ENCODE measurements at regions not wholly inside any gene's neighbourhood (a gene's known extent, or its start where the extent isn't known, plus 50 kb on each side); places are given as distances from the start of the nearest gene placed in this dataset.

GRCh38 chr16:65744401-65744800 lies 622.1 kb upstream of the CDH5 start:
- Histone ChIP-seq H4K20me1 (ENCODE audit: control insufficient read depth, insufficient read depth, low read depth, low read length) (no peaks in the 10 kb centered on the region), H3K27ac (ENCODE audit: low read depth, low read length) (no peak overlapping the region), H3K4me1 (ENCODE audit: control insufficient read depth, low read length) (no peaks in the 10 kb centered on the region), H3K27me3 (ENCODE audit: control insufficient read depth, low read length) (no peaks in the 10 kb centered on the region), H3K9me2 (replicated peaks; ENCODE audit: control insufficient read depth, low read length) (no peaks in the 10 kb centered on the region), H3F3A (ENCODE audit: control insufficient read depth, insufficient read depth) (no peaks in the 10 kb centered on the region), H3K9me3 (ENCODE audit: control insufficient read depth, insufficient read depth, low read length) (no peaks in the 10 kb centered on the region), H3K79me2 (ENCODE audit: control insufficient read depth, low read length) (no peaks in the 10 kb centered on the region), H3K4me3 (ENCODE audit: low read length) (no peak overlapping the region), H3K36me3 (ENCODE audit: control insufficient read depth, low read length) (no peaks in the 10 kb centered on the region), H3K4me2 (ENCODE audit: low read length) (no peak overlapping the region)
- TF ChIP-seq CTCF (IDR thresholded peaks at IDR 0.05; ENCODE audit: low read depth, low read length, poor library complexity, severe bottlenecking) (no peak), EZH2phosphoT487 (IDR thresholded peaks at IDR 0.05; ENCODE audit: borderline replicate concordance, low read length) (no peak)

- TF ChIP-seq CTCF (IDR thresholded peaks at IDR 0.05; ENCODE audit: low read depth, low read length, poor library complexity, severe bottlenecking) (no peak), EZH2phosphoT487 (IDR thresholded peaks at IDR 0.05; ENCODE audit: borderline replicate concordance, low read length) (no peak)
- Histone ChIP-seq H3K79me2 (ENCODE audit: control insufficient read depth, low read length) (no peaks in the 10 kb centered on the region), H4K20me1 (ENCODE audit: control insufficient read depth, insufficient read depth, low read depth, low read length) (no peaks in the 10 kb centered on the region), H3K4me3 (ENCODE audit: low read length) (no peak overlapping the region), H3K27ac (ENCODE audit: low read depth, low read length) (no peak overlapping the region), H3K36me3 (ENCODE audit: control insufficient read depth, low read length) (no peaks in the 10 kb centered on the region), H3K9me2 (replicated peaks; ENCODE audit: control insufficient read depth, low read length) (no peaks in the 10 kb centered on the region), H3K4me1 (ENCODE audit: control insufficient read depth, low read length) (no peaks in the 10 kb centered on the region), H3F3A (ENCODE audit: control insufficient read depth, insufficient read depth) (no peaks in the 10 kb centered on the region), H3K9me3 (ENCODE audit: control insufficient read depth, insufficient read depth, low read length) (no peaks in the 10 kb centered on the region), H3K4me2 (ENCODE audit: low read length) (no peak overlapping the region), H3K27me3 (ENCODE audit: control insufficient read depth, low read length) (no peaks in the 10 kb centered on the region)
Observed at GRCh38 chr16:65743558-65743957, 621.7 kb upstream of the CDH11 start.

- no peaks in the 10 kb centered on the region for H3K27me3 ChIP-seq (ENCODE audit: control insufficient read depth, low read length)
- no peaks in the 10 kb centered on the region for H3F3A ChIP-seq (ENCODE audit: control insufficient read depth, insufficient read depth)
- H3K9me3 ChIP-seq (ENCODE audit: control insufficient read depth, insufficient read depth, low read length), result no peaks in the 10 kb centered on the region
- no peak overlapping the region for H3K27ac ChIP-seq (ENCODE audit: low read depth, low read length)
- no peak overlapping the region for H3K4me3 ChIP-seq (ENCODE audit: low read length)
- no peak overlapping the region for H3K4me2 ChIP-seq (ENCODE audit: low read length)
- no peaks in the 10 kb centered on the region for H4K20me1 ChIP-seq (ENCODE audit: control insufficient read depth, insufficient read depth, low read depth, low read length)
- no peaks in the 10 kb centered on the region for H3K4me1 ChIP-seq (ENCODE audit: control insufficient read depth, low read length)
- no peaks in the 10 kb centered on the region for H3K9me2 ChIP-seq (replicated peaks; ENCODE audit: control insufficient read depth, low read length)
- no peaks in the 10 kb centered on the region for H3K79me2 ChIP-seq (ENCODE audit: control insufficient read depth, low read length)
- TF ChIP-seq EZH2phosphoT487 (IDR thresholded peaks at IDR 0.05; ENCODE audit: borderline replicate concordance, low read length) (no peak), CTCF (IDR thresholded peaks at IDR 0.05; ENCODE audit: low read depth, low read length, poor library complexity, severe bottlenecking) (no peak)
- no peaks in the 10 kb centered on the region for H3K36me3 ChIP-seq (ENCODE audit: control insufficient read depth, low read length)
Observed at GRCh38 chr16:65740711-65741110, 618.8 kb upstream of the CDH11 start.

GRCh38 chr16:65739518-65739917 lies 617.7 kb upstream of the CDH11 start:
- Histone ChIP-seq H3K36me3 (ENCODE audit: control insufficient read depth, low read length) (no peaks in the 10 kb centered on the region), H4K20me1 (ENCODE audit: control insufficient read depth, insufficient read depth, low read depth, low read length) (no peaks in the 10 kb centered on the region), H3K79me2 (ENCODE audit: control insufficient read depth, low read length) (no peaks in the 10 kb centered on the region), H3K27ac (ENCODE audit: low read depth, low read length) (no peak overlapping the region), H3K4me1 (ENCODE audit: control insufficient read depth, low read length) (no peaks in the 10 kb centered on the region), H3K27me3 (ENCODE audit: control insufficient read depth, low read length) (no peaks in the 10 kb centered on the region), H3K9me3 (ENCODE audit: control insufficient read depth, insufficient read depth, low read length) (no peaks in the 10 kb centered on the region), H3K4me2 (ENCODE audit: low read length) (no peak overlapping the region), H3K9me2 (replicated peaks; ENCODE audit: control insufficient read depth, low read length) (no peaks in the 10 kb centered on the region), H3K4me3 (ENCODE audit: low read length) (no peak overlapping the region), H3F3A (ENCODE audit: control insufficient read depth, insufficient read depth) (no peaks in the 10 kb centered on the region)
- TF ChIP-seq CTCF (IDR thresholded peaks at IDR 0.05; ENCODE audit: low read depth, low read length, poor library complexity, severe bottlenecking), result no peak
- TF ChIP-seq EZH2phosphoT487 (IDR thresholded peaks at IDR 0.05; ENCODE audit: borderline replicate concordance, low read length), result no peak

Data from DOHH2 (cell line).